ENCODE measurements at regions not wholly inside any gene's neighbourhood (a gene's known extent, or its start where the extent isn't known, plus 50 kb on each side); places are given as distances from the start of the nearest gene placed in this dataset.
"Not testable (repeated sequence)": the region's sequence is repeated elsewhere in the genome, so short reads cannot be mapped to it uniquely, and the experiment has no call there.

DNA sequence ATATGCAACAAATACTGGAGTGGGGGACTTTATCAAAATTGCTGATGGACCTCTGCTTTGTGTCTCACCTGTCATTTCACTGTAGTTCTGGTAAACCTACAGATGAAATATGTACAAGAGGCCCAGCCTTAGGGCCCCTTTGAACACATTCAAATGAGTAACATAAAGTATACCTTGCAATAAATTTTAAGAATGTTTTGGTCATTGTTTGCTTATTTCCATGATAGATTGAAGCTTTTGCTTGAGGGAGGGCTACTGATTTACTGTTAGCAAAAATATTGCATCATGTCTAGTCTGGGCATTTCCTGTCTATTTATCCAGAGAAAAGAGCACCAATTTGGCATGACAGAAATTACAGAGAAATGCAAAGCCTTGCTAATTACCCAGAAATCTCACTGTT is 705.5 kb upstream of the PCDH9 start:
- no peak overlapping the region for H3K4me3 ChIP-seq (ENCODE audit: low read depth, low read length)
- TF ChIP-seq, protein P1, sequence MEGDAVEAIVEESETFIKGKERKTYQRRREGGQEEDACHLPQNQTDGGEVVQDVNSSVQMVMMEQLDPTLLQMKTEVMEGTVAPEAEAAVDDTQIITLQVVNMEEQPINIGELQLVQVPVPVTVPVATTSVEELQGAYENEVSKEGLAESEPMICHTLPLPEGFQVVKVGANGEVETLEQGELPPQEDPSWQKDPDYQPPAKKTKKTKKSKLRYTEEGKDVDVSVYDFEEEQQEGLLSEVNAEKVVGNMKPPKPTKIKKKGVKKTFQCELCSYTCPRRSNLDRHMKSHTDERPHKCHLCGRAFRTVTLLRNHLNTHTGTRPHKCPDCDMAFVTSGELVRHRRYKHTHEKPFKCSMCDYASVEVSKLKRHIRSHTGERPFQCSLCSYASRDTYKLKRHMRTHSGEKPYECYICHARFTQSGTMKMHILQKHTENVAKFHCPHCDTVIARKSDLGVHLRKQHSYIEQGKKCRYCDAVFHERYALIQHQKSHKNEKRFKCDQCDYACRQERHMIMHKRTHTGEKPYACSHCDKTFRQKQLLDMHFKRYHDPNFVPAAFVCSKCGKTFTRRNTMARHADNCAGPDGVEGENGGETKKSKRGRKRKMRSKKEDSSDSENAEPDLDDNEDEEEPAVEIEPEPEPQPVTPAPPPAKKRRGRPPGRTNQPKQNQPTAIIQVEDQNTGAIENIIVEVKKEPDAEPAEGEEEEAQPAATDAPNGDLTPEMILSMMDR (IDR thresholded peaks at IDR 0.05; ENCODE audit: low read depth, low read length) = no peak

DNA sequence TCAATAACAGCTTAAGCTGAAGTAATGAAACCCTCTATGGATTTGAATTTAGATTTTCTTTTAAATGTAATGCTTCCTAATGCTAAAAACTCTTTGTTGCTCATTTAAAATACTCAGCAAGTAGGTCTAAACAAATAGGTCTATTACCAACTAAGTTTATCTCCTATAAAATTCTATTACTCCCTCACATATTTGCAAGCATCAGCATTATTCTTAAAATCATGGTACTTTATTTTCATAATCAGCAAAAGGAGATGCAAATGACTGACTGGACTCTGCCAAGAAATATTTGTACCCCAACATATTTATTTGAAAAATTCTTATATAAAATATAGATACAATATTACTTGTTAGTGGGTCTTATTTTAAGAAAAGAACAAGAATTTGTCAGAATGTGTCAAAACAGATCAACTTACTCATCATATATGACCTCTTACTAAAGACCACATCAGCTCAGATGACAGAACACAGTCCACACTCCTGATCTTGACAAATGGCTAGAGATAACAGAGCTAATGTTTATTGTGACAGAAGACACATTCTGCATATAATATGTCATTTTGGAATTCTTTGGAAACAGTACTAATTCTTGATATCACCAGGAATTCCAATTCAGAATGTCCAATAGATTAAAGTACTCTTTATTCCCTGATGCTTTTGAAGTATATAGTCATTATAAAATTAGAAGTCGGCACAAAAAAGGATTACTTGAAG is 704.6 kb upstream of the PCDH9 start:
- no peak overlapping the region for H3K4me3 ChIP-seq (ENCODE audit: low read depth, low read length)
- TF ChIP-seq, protein P1 (IDR thresholded peaks at IDR 0.05; ENCODE audit: low read depth, low read length) = no peak

DNA sequence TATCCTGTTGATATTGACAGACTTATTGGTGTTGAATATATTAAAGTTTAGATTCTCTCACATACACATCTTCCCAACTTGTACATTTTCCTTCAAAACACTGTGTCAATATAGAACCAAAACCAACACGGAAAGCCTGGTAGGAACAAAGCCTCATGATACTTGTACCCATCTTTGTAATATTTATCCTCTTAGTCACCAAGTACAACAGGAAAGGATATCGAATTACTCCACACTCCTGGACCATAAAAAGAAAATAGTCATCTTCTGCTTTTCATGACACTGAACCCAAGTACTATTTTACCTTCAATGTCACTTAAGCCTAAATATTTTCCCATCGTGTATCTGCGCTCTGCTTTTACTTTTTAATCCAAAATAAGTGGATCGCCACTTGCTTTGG is 702.9 kb upstream of the PCDH9 start:
- no peak overlapping the region for H3K4me3 ChIP-seq (ENCODE audit: low read depth, low read length)
- TF ChIP-seq, protein P1 (IDR thresholded peaks at IDR 0.05; ENCODE audit: low read depth, low read length) = no peak

DNA sequence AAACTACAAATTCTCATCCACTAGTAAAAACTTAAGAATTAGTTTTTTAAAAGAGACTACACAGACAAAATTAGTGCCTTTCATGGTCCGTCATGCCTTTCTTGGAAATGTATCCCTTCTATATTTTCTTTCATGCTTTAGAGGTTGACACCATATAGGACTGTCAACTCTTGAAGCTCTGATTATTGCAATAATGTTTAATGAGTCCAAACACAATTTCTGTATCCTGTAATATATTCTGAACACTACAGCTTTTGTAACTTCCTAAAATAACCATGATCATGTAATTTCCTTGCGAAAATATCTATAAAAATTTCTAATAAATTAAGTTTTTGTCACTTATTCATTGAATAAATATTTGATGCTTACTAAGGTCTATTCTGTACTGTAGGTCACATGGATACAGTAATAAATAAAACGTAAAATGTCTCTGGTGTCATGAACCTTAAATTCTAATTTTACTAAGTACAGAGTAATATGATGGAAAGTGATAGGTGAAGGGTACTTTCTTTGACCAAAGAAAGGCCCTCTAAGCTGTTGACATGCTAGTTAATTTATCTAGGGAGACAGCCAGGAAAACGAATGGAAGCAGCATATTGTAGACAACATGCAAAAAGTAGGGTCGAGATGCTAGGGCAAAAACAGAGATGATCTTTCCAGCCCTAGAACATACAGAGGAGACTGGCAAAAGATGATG is 687.3 kb upstream of the PCDH9 start:
- H3K4me3 ChIP-seq (ENCODE audit: low read depth, low read length) = no peak overlapping the region
- TF ChIP-seq, protein P1 (IDR thresholded peaks at IDR 0.05; ENCODE audit: low read depth, low read length) = no peak

DNA sequence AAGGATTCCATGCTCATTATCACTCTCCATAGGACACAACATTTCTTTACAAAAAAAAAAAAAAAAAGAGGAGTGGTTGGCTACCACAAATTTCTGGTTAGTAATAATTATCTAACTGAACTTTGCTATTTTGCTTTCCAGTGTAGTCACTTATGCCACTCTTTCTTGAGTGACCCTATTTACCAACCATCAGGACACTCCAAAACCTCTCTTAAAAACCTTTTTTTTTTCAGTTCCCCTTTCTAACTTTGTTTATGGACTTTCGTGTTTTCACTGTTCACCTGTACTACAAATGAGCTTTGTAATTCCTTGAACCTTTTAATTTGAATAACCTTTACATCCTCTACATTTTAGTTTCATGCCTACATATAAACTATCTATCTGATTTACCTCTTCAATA is 686.5 kb upstream of the PCDH9 start:
- TF ChIP-seq, protein P1 (IDR thresholded peaks at IDR 0.05; ENCODE audit: low read depth, low read length) = no peak
- no peak overlapping the region for H3K4me3 ChIP-seq (ENCODE audit: low read depth, low read length)

DNA sequence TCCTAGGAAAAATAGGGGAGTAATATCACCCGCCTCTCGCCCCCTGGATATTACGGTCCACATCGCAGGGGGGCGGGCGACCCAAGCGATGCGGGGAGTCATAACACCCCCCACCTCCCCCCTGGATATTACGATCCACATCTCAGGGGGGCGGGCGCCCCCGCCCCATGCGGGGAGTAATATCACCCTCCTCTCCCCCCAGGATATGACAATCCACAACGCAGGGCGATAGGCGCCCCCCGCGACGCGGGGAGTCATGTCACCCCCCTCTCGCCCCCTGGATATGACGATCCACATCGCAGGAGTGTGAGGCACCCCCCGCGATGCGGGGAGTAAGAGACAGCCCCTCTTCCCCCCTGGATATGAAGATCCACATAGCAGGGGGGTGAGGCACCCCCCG is 684.4 kb upstream of the PCDH9 start:
- TF ChIP-seq, protein P1 (IDR thresholded peaks at IDR 0.05; ENCODE audit: low read depth, low read length) = no peak
- no peak overlapping the region for H3K4me3 ChIP-seq (ENCODE audit: low read depth, low read length)

DNA sequence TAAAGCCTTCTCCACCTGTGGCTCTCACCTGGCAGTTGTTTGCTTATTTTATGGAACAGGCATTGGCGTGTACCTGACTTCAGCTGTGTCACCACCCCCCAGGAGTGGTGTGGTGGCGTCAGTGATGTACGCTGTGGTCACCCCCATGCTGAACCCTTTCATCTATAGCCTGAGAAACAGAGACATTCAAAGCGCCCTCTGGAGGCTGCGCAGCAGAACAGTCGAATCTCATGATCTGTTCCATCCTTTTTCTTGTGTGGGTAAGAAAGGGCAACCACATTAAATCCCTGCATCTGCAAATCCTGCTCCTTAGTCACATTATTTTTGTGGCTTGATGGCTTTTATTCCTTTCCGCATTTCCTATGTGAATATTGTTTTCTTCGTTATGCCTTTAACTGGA is 672.8 kb upstream of the PCDH9 start:
- H3K4me3 ChIP-seq (ENCODE audit: low read depth, low read length) = not testable (repeated sequence)

All from WI38 (cell line).